DND-41 (cell line): ENCODE measurements at regions not wholly inside any gene's neighbourhood (a gene's known extent, or its start where the extent isn't known, plus 50 kb on each side); places are given as distances from the start of the nearest gene placed in this dataset.
"Not testable (repeated sequence)": the region's sequence is repeated elsewhere in the genome, so short reads cannot be mapped to it uniquely, and the experiment has no call there.

Experiments
- CTCF ChIP-seq: IDR thresholded peaks from 2 replicates; pipeline ENCODE4 v1.5.1; 2012; ENCODE audit warnings: borderline replicate concordance, low read length, moderate library complexity, mild to moderate bottlenecking; ENCODE audit not compliant: poor library complexity, severe bottlenecking; ENCODE audit errors: extremely low read depth
- EZH2 ChIP-seq: IDR thresholded peaks from 3 replicates; pipeline ENCODE4 v1.6.1; 2012; ENCODE audit warnings: borderline replicate concordance, low read depth, mild to moderate bottlenecking, moderate library complexity, low read length, inconsistent platforms; ENCODE audit not compliant: severe bottlenecking

- not testable (repeated sequence) for TF ChIP-seq EZH2, CTCF
Measured at GRCh38 chr3:195989197-195989920, 81.0 kb upstream of the TNK2 start.
